MM.1S (cell line): ENCODE measurements at regions not wholly inside any gene's neighbourhood (a gene's known extent, or its start where the extent isn't known, plus 50 kb on each side); places are given as distances from the start of the nearest gene placed in this dataset.

Source experiments
- DNase-seq: peaks from one replicate; pipeline ENCODE4 v3.0.0-alpha.2; 2015
- H2AFZ ChIP-seq: fragments of 300-600 bp; sonication (generic); 2 replicates; pipeline ENCODE4 v1.6.0; 2016; ENCODE audit warnings: antibody characterized with exemption, low read length
- H3F3A ChIP-seq: fragments of 300-600 bp; sonication (generic); 2 replicates; pipeline ENCODE4 v1.6.1; 2016; ENCODE audit warnings: mild to moderate bottlenecking, antibody characterized with exemption, low read length, moderate library complexity, mixed read lengths; ENCODE audit not compliant: insufficient read depth
- H3K27ac ChIP-seq: fragments of 300-600 bp; sonication (generic); 2 replicates; pipeline ENCODE4 v1.5.1; 2016; ENCODE audit warnings: mild to moderate bottlenecking, low read length
- H3K27me3 ChIP-seq: fragments of 300-600 bp; sonication (generic); replicated peaks from 2 replicates; pipeline ENCODE4 v1.6.0; 2016; ENCODE audit warnings: low read length; ENCODE audit not compliant: insufficient read depth
- H3K36me3 ChIP-seq: fragments of 300-600 bp; sonication (generic); replicated peaks from 2 replicates; pipeline ENCODE4 v1.6.1; 2016; ENCODE audit warnings: mild to moderate bottlenecking, low read length, mixed read lengths; ENCODE audit not compliant: insufficient read depth
- H3K4me1 ChIP-seq: fragments of 300-600 bp; sonication (generic); 2 replicates; pipeline ENCODE4 v1.6.1; 2016; ENCODE audit warnings: low read length, mixed read lengths
- H3K4me2 ChIP-seq: fragments of 300-600 bp; sonication (generic); 2 replicates; pipeline ENCODE4 v1.6.0; 2016; ENCODE audit warnings: low read depth, low read length
- H3K4me3 ChIP-seq: fragments of 300-600 bp; sonication (generic); 2 replicates; pipeline ENCODE4 v1.5.1; 2016; ENCODE audit warnings: low read length, mixed read lengths
- H3K79me2 ChIP-seq: fragments of 300-600 bp; sonication (generic); 2 replicates; pipeline ENCODE4 v1.6.1; 2016; ENCODE audit warnings: mixed run types, low read length, mixed read lengths
- H3K9ac ChIP-seq: fragments of 300-600 bp; sonication (generic); 2 replicates; pipeline ENCODE4 v1.6.1; 2016; ENCODE audit warnings: low read length, mixed read lengths
- H3K9me2 ChIP-seq: fragments of 300-600 bp; sonication (generic); replicated peaks from 2 replicates; pipeline ENCODE4 v1.6.1; 2016; ENCODE audit warnings: mild to moderate bottlenecking, low read length, mixed read lengths; ENCODE audit not compliant: insufficient read depth
- H3K9me3 ChIP-seq: fragments of 300-600 bp; sonication (generic); replicated peaks from 2 replicates; pipeline ENCODE4 v1.6.1; 2016; ENCODE audit warnings: mild to moderate bottlenecking, low read length, mixed read lengths; ENCODE audit not compliant: insufficient read depth
- H4K20me1 ChIP-seq: fragments of 300-600 bp; sonication (generic); 2 replicates; pipeline ENCODE4 v1.6.1; 2016; ENCODE audit warnings: mild to moderate bottlenecking, low read length, moderate library complexity, mixed read lengths; ENCODE audit not compliant: insufficient read depth
- EZH2 ChIP-seq: fragments of 300-600 bp; sonication (generic); optimal IDR thresholded peaks from 2 replicates; pipeline ENCODE3; 2017; ENCODE audit warnings: low read depth, mild to moderate bottlenecking, antibody characterized with exemption, low read length, mixed read lengths
- EZH2phosphoT487 ChIP-seq: fragments of 300-600 bp; sonication (generic); IDR thresholded peaks from 2 replicates; pipeline ENCODE4 v1.6.1; 2018; ENCODE audit warnings: antibody characterized with exemption, low read length
- TF ChIP-seq, protein P1 (sequence below): fragments of 300-600 bp; sonication (generic); IDR thresholded peaks from 2 replicates; pipeline ENCODE4 v1.5.1; 2016; ENCODE audit warnings: antibody characterized with exemption, low read length, mixed read lengths

- no peaks in the 10 kb centered on the region for H3K9me3 ChIP-seq
- H3K4me2 ChIP-seq = no peak overlapping the region
- H3K4me3 ChIP-seq = no peak overlapping the region
- H3F3A ChIP-seq = no peaks in the 10 kb centered on the region
- H3K4me1 ChIP-seq = no peaks in the 10 kb centered on the region
- H3K9ac ChIP-seq = no peak overlapping the region
- no peaks in the 10 kb centered on the region for H3K79me2 ChIP-seq
- no peaks in the 10 kb centered on the region for H3K36me3 ChIP-seq
- H3K27ac ChIP-seq = no peak overlapping the region
- no peak for DNase-seq
- H4K20me1 ChIP-seq = no peaks in the 10 kb centered on the region
- H3K9me2 ChIP-seq = no peaks in the 10 kb centered on the region
- no peaks in the 10 kb centered on the region for H3K27me3 ChIP-seq
- TF ChIP-seq EZH2 = no peak
- TF ChIP-seq EZH2phosphoT487 = no peak
- TF ChIP-seq, protein P1, sequence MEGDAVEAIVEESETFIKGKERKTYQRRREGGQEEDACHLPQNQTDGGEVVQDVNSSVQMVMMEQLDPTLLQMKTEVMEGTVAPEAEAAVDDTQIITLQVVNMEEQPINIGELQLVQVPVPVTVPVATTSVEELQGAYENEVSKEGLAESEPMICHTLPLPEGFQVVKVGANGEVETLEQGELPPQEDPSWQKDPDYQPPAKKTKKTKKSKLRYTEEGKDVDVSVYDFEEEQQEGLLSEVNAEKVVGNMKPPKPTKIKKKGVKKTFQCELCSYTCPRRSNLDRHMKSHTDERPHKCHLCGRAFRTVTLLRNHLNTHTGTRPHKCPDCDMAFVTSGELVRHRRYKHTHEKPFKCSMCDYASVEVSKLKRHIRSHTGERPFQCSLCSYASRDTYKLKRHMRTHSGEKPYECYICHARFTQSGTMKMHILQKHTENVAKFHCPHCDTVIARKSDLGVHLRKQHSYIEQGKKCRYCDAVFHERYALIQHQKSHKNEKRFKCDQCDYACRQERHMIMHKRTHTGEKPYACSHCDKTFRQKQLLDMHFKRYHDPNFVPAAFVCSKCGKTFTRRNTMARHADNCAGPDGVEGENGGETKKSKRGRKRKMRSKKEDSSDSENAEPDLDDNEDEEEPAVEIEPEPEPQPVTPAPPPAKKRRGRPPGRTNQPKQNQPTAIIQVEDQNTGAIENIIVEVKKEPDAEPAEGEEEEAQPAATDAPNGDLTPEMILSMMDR = no peak
- no peak overlapping the region for H2AFZ ChIP-seq
Observed at GRCh38 chrX:42538405-42538804, 239.6 kb downstream of the PPP1R2C start.

- H3K36me3 ChIP-seq = no peaks in the 10 kb centered on the region
- DNase-seq = no peak
- H3K4me3 ChIP-seq = no peak overlapping the region
- no peaks in the 10 kb centered on the region for H3K4me1 ChIP-seq
- no peaks in the 10 kb centered on the region for H3K9me2 ChIP-seq
- H3K4me2 ChIP-seq = no peak overlapping the region
- H3K27ac ChIP-seq = no peak overlapping the region
- H3K79me2 ChIP-seq = no peaks in the 10 kb centered on the region
- TF ChIP-seq EZH2phosphoT487 = no peak
- no peak for TF ChIP-seq EZH2
- TF ChIP-seq, protein P1 = no peak
- H4K20me1 ChIP-seq = no peaks in the 10 kb centered on the region
- no peak overlapping the region for H3K9ac ChIP-seq
- no peaks in the 10 kb centered on the region for H3K27me3 ChIP-seq
- no peaks in the 10 kb centered on the region for H3F3A ChIP-seq
- H2AFZ ChIP-seq = no peak overlapping the region
- H3K9me3 ChIP-seq = no peaks in the 10 kb centered on the region
Observed at GRCh38 chrX:42536286-42536685, 241.7 kb downstream of the PPP1R2C start.

DNA sequence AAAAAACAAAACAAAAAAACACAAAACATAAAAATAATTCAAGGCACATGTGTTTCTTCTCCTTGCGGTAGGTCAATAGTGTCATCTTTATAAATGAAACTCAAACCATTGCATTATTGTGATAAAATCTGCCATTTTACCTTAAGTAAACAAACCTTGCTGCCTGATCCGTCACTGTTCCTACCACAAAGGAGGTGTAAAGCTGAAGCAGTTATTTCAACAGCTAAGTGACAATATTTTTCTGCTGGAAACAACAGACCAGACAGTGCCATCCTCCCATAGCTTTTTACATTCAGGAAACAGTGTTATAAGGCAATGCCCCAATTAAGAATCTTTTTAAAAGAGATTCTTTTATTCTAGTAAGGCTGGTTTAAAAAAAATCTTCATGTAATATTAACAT is 242.7 kb downstream of the PPP1R2C start:
- no peaks in the 10 kb centered on the region for H3K4me1 ChIP-seq
- H3K9me2 ChIP-seq = no peaks in the 10 kb centered on the region
- H3K4me3 ChIP-seq = no peak overlapping the region
- no peak overlapping the region for H2AFZ ChIP-seq
- H3K27ac ChIP-seq = no peak overlapping the region
- no peak for DNase-seq
- no peaks in the 10 kb centered on the region for H3K36me3 ChIP-seq
- no peaks in the 10 kb centered on the region for H3F3A ChIP-seq
- no peaks in the 10 kb centered on the region for H3K79me2 ChIP-seq
- H3K27me3 ChIP-seq = no peaks in the 10 kb centered on the region
- H3K4me2 ChIP-seq = no peak overlapping the region
- no peaks in the 10 kb centered on the region for H3K9me3 ChIP-seq
- TF ChIP-seq, protein P1 = no peak
- TF ChIP-seq EZH2 = no peak
- TF ChIP-seq EZH2phosphoT487 = no peak
- no peak overlapping the region for H3K9ac ChIP-seq
- H4K20me1 ChIP-seq = no peaks in the 10 kb centered on the region
